HG03196 (cell line): ENCODE measurements at regions not wholly inside any gene's neighbourhood (a gene's known extent, or its start where the extent isn't known, plus 50 kb on each side); places are given as distances from the start of the nearest gene placed in this dataset.

ENCODE experiments used
- ATAC-seq: cut with Tn5 transposase; IDR thresholded peaks from one replicate; pipeline ENCODE4 v1.9.1; 2021; ENCODE audit not compliant: unreplicated experiment

DNA sequence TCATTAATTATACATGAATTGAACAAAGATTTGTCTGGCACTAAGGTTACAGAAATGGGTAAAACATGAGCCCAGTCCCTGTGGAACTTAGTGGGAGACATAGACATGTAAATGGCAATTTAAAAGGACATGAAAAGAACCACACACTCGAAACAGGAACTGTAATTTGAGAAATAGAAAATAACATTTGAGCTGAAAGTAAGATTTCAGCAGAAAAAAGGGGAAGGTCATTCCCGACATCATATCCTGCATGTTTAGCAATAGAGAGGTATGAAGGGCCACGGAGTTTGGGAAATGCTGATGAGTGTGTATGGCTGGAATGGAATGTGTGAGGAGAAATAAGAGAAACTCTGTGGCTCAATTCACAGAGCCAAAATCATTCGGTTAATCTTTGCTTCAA, 175.4 kb upstream of the AHR start:
- ATAC-seq = no peak

DNA sequence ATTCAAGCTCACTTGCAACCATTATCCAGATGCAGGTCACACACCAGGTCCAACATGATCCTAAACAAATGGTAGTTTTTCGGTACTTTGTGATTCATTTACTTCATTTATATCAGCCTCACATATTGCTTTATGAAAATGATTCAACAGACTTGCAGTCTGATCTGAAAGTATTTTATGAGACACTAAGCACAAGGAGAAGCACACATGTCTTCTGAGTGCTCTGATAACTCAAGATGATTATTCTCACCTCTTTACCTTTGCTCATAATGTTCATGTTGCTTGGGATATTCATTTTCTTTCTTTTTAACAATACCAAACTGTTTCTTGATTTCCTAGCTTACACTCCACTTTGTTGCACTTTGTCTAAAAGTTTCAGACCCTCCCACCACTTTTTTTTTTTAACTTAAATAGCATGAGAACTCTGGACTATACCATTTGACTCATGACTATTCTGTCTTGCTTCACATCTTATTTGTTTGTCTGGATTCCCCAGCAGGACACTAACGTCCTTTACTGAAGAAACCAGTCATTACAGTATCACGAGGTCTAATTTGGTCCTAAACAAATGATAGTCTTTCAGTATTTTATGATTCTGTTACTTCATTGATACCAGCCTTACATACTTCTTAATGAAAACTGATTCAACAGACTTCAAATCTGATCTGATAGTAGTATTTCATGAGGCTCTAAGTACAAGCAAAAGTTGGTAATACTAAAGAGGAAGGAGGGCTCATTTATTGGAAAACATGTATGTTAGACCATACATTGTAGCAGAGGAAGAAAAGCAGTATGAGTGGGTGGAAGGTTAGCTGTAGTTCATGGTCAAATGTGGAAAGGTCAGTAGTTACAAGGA, 171.8 kb upstream of the AHR start:
- peak; percentile 62 for ATAC-seq

DNA sequence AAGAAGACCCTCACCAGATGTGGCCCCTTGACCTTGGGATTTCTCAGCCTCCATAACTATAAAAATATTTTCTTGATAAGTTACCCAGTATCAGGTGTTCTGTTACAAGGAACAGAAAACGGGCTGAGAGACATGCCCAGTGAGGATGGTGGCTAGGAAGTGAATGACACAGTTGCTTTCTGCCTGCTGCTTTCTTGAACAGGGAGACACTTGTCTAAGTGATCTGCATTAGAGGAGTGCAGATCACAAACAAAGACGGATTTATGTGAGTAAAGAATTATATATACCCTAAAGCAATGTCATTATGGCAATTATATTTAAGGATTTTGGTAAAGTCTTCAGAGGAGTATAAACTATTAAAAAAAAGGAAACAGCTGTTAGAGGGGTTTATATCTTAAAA, 169.2 kb upstream of the AHR start:
- no peak for ATAC-seq

DNA sequence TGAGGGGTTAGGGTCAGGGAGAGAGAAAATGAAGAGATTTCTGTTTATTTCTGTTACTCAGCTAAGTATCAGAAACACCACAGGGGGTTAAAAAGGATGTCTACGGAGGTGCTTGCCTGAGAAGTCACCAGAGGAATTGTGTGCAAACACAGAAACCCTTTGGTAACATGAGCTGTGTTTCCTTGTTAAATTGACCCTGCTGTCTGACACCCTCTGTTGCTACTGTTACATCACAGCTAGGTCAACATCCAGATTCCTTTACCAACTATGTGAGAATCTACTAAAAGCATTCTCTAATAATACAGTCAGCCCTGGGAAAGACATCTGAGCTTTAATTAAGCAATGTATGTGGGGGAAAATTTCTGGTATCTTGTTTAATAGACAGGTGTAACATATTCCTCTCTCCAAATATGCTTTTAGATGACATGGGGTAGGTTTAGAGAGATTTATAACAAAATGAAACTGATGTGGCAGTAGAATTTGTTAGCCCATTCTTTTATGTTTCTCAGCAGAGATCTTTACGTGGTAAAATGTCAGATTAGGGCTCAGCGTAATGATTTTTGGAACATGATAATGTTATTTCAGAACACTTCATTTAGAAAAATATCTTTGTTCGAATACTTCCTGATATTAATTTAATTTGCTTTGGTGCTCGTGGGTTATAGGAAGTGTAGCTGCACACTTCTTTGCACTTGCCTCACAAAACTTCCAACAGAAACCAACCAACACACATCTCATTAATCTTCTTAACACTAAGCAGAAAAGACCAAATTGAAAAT, 168.0 kb upstream of the AHR start:
- ATAC-seq = no peak

DNA sequence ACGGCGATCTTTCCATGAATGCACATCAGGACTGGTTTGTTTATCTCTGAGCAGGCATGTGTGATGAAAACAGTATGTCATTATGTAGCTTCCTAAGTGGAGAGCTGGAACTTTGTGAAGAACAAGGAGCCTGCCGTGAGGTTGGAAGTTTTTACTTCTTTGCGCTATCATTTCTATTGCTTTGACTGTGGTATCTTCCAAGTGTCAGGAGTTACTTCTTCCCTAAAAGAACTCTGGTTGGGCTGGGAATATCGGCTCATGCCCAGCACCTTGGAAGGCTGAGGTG, 167.4 kb upstream of the AHR start:
- no peak for ATAC-seq

DNA sequence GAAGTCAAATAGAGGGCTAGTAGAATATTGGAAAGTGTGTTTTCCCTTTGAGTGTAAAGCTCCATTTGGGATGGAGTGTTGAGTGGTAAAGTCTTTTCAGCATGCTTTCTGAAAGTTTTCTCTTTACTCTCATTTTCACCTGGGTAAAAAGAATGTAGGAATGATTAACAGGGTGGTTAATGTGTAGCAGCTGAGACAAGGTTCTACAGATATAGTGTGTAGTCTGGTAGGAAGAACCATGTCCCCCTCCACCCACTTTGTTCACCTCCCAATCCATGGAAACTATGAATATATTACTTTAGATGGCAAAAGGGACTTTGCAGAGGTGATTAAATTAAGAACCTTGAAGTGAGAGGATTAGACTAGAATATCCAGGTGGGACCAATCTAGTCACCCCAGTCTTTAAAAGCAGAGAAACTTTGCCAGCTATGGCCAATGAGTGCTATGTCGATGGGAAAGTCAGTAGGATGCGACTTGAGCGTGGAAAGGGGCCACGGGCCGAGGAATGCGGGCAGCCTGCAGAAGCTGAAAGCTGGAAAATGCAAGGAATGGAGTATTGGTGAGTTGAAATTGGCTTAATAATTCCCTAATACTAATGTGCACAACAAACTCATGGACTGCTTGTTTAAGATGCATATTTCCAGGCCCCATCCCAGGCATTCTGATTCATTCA, 166.3 kb upstream of the AHR start:
- ATAC-seq = peak; percentile 59

DNA sequence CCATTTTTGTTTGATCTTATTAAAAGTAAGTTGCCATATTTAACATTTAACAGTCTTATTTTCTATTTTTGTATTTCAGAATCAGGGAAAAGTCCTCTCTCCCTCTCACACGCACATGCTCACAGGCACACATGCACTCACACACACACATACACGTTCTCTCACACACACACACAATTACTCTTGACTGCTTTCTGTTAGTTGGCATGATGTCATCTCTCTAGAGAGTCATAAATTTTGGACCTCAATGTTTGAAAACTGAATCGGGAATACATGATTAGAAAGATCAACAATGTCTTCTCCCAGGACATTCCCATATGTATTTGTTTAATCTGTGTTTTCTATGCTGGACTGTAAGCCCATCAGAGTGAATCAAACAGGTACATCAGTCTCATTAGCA, 165.7 kb upstream of the AHR start:
- ATAC-seq = no peak

DNA sequence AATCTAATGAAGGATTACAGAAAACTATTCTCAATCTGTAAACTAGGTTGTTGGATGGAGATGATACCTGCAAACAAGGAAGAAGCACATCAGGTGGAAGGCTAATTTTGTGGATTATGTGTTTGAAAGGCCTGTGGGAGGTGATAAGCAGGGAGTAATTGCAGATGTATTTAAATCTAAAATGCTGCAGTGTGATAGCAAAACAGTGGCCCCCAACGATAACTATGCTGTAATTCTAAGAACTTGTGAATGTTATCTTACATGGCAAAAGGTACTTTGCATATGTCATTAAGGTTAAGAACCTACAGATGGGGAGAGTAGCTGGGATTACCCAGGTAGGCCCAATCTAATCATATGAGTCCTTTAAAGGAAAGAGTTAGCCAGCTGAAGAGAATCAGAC, 164.5 kb upstream of the AHR start:
- ATAC-seq = no peak

DNA sequence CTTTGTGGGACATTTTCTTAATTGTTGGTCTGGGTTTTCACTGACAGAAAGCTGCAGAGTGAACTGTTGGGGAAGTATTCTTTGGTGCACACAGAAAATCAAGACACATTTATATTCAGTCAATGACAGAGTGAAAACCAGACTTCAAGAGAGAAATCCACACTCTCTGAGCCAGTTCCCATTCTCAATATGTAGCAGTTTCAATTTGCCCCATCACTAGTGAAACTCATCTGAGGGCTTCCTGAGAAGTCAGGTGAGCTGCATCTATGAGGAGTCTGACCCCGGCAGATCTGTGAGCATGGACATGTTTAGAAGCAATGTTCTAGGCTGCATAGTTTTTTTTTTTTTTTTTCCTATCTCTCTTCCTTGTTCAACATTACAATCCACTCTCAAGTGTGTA, 163.7 kb upstream of the AHR start:
- peak; percentile 84 for ATAC-seq

DNA sequence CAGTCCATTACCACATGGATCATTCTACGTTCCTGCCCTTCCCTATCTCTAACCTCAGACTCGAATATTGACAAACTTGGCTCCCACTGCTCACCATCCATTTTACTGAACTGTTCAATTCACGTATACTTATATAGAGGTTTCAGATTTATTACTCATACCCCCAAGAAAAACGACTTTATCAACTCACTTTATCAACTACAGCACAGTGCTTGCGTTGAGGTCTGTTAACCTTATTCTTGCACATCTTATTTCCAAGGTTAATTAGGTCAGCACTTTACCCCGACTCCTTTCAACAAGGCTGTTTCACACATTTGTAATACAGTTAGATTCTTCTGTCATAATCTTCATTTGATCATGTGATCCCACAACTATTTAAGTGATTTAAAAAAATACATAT, 162.3 kb upstream of the AHR start:
- ATAC-seq = no peak

DNA sequence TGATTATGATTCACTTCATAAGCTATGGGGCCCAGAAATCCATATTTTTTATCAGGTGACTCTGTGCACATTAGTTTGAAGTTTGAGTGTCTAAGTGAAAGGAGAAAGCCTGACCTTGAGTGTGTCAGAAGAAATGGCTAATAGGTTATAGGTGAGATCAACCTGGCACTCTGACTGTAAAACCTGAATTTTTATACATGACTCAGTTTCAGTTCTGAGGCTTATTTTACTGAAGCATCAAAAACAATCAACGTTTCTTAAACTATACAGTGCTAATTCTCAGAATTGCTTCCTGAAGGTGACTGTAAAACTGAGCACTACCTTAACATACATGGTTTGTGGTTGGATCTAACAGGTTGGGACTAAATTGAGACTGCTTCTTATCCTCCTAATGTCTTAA, 159.4 kb upstream of the AHR start:
- ATAC-seq = no peak

DNA sequence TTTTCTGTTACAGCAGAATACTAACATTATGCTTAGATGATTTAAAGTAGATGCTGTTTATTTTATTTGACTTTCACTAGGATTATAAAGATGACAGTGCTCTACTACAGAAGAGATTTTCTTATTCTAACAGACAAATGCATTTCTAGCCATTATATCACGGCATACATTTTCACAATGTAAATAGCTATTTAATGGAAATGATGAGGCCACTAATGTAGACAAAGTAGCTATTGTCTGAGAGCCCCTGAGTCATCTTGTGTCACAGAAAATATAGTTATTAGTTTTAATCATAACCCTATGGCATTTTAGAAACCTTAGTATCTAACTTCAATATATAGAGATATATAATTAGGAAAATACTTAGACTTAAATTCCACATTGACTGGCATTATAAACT, 158.0 kb upstream of the AHR start:
- no peak for ATAC-seq

DNA sequence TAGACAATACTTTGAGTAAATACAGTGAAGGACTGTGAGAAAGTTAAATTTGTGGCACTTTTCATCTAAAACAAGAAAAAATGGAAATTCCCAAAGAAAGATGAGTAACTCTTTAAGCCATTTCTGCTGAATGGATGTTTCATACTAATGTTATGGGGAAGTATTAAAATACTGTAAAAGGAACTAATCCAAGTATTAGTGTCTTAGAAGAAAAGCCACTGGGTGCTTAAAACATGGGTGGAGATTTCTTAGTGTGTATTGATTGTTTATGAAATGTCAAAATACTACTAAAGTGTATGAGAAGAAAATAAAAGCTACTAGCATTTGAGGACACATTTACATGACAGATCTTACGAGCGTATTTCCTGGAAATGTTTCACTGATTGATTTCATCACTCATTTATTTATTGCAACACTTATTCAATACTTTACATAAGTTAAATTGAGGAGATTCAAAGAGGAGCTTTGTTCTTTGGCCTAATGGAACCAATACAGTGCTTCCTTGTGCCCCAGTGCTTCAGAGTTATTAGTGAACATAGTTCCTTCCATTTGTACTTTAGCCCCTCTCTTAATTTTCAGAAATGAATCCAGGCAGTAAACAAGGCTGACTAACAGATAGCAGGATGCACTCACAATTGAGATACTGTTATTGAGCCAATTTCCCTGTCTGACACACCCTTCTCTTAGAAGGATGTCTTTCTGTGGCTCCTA, 155.5 kb upstream of the AHR start:
- ATAC-seq = no peak

DNA sequence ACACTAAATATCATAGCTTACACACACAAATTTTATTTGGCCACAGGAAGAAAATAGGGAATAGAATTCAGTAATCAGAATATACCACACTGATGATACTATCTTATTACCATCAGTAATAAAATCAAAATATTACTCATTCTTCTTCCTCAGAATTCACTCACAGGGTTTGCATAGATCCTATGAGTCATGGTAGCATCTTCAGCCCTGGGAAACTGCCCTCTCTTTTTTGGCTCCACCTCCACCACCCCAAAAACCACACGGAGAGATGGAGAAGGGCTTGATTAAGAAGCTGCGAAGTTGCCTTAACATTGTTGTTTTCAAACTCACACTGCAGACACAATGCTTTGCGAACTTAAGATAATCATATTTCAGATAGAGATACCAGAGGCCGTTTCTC, 154.1 kb upstream of the AHR start:
- ATAC-seq = no peak

DNA sequence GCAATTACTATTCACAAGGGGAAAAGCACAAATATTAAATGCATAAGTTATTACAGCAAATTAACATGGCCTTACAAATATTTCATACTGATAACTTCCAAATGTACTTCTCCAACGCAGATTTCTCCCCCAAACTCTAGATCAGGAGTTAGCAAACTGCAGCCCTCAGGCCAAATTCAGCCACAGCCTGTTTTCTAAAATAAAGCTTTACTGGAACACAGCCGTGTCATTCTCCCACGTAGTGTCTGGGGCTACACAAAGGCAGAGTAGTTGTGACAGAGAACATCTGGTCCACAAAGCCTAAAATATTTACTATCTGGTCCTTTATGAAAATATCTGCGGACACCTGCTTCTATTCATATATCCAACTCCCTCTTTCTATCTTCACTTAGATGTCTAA, 151.8 kb upstream of the AHR start:
- ATAC-seq = no peak

DNA sequence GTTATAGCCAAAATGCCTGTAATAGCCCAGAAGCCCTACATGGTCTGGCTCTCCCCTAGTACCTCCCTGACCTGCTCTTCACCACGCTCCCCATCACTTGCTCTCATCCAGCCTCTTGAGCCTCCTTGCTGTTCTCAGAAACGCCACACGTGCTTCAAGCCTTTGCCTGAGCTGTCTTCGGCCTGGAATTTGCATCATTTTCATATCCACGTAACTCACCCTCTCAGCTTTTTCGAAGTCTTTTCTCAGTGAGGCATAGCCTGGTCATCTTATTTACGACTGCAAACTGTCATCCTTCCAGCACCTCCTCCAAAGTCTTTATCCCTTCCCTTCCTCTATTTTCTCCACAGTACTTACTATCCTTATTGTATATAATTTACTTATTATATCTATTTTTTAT, 151.0 kb upstream of the AHR start:
- no peak for ATAC-seq

DNA sequence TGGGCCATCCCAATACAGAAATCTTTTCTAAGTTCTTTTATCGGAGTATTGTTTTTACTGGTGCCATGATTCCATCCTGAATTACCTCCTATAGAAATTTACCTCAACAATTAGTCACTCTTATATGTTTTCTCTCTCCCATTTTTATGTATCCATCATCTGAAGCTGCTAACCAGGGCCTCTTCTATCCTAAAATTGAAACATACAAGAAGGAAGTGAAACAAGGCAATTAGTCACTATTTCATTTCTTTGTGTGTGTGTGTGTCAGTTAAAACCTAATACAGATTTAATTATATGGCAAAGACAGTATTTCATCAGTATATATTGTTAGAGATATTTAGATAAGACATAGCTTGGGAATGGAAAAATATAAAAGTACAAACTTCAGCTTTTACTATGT, 148.4 kb upstream of the AHR start:
- ATAC-seq = peak; percentile 59

DNA sequence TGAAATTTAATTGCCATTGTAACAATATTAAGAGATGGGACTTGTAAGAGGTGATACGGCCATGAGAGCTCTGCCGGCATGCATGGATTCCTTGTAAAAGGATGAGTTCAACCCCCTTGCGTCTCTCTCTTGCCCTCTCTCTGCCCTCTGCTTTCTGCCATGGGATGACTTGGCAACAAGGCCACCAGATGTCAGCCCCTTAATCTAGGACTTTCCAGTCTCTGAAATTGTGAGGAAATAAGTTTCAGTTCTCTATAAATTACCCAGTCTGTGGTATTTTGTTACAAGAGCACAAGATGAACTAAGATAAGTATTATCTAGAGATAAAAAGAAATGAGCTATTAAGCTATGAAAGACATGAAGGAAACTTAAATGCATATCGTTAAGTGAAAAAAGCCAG, 145.7 kb upstream of the AHR start:
- ATAC-seq = no peak

DNA sequence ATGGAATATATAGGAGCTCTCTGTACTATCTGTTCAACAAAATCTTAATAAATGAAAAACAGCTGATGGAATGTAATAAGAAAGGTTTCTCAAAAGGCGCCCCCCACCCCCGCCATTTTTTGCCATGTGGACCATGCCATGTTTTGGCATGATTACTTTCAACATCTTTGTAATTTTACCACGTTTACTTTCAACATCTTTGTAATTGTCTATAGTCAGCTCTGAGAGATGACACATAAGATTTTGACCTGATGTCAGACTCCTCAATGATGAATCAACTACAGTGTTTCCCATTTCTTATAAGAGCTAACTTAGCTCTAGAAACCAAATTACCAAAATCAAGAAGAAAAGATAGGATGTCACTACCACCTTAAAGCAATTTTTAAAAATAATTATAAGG, 144.9 kb upstream of the AHR start:
- no peak for ATAC-seq

DNA sequence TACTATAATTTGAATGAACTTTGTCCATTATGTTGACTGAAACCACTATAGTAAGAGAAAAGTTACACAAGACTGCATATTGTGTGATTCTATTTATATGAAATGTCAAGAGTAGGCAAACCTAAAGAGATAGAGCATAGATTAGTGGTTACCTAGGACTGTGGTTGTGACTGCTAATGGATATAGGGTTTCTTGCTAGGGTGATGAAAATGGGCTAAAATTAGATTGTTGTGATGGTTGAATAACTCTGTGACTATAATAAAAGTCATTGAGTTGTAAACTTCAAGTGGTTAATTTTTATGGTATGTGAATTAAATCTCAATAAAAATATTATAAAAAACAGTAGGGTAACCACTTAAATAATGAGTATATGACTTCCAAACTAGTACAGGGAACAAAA, 142.9 kb upstream of the AHR start:
- no peak for ATAC-seq

DNA sequence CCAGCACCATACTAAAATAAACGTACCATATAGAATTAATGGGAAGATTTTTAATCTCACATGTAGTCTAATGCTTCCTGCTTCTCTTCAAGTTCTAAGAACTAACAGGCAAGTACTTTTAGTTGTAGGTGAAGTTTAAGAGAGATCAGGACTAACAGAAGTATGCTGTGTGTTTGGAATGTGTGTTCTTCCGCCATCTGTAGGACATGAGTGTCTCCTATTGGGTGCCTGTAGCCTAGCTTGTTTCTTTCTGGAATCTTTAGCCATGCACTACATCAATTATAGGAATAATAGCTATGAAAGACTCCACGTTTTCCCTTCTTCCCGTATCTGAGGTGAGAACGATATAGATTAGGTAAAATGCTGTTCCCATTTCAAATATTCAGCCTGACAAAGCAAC, 140.2 kb upstream of the AHR start:
- no peak for ATAC-seq
